KMS-11 (cell line): ENCODE measurements at regions not wholly inside any gene's neighbourhood (a gene's known extent, or its start where the extent isn't known, plus 50 kb on each side); places are given as distances from the start of the nearest gene placed in this dataset.

ENCODE experiments used
- H2AFZ ChIP-seq: fragments of 200-600 bp; sonication (generic); 2 replicates; pipeline ENCODE4 v1.6.1; 2016; ENCODE audit warnings: antibody characterized with exemption, mixed run types, low read depth
- H3K27ac ChIP-seq: fragments of 200-600 bp; sonication (generic); 2 replicates; pipeline ENCODE4 v1.6.1; 2016; ENCODE audit warnings: mild to moderate bottlenecking, mixed run types
- H3K27me3 ChIP-seq: fragments of 200-600 bp; sonication (generic); 2 replicates; pipeline ENCODE4 v1.6.1; 2017; ENCODE audit warnings: mild to moderate bottlenecking, low read depth, mixed run types, moderate library complexity; ENCODE audit not compliant: insufficient read depth
- H3K36me3 ChIP-seq: fragments of 200-600 bp; sonication (generic); 2 replicates; pipeline ENCODE4 v1.6.1; 2017; ENCODE audit warnings: mild to moderate bottlenecking, mixed run types; ENCODE audit not compliant: insufficient read depth
- H3K4me1 ChIP-seq: fragments of 200-600 bp; sonication (generic); 2 replicates; pipeline ENCODE4 v1.6.1; 2016; ENCODE audit warnings: mild to moderate bottlenecking, low read depth, mixed run types; ENCODE audit not compliant: poor library complexity, severe bottlenecking
- H3K4me2 ChIP-seq: fragments of 200-600 bp; sonication (generic); 2 replicates; pipeline ENCODE4 v1.7.0; 2016; ENCODE audit warnings: mild to moderate bottlenecking, mixed run types
- H3K4me3 ChIP-seq: fragments of 200-600 bp; sonication (generic); IDR thresholded peaks from 2 replicates; pipeline ENCODE4 v1.6.1; 2017; ENCODE audit warnings: low read depth, low read length, mixed read lengths; ENCODE audit not compliant: insufficient read depth
- H3K79me2 ChIP-seq: fragments of 200-600 bp; sonication (generic); 2 replicates; pipeline ENCODE4 v1.6.1; 2016; ENCODE audit warnings: low read depth, mixed run types; ENCODE audit not compliant: insufficient read depth
- H3K9ac ChIP-seq: fragments of 200-600 bp; sonication (generic); 2 replicates; pipeline ENCODE4 v1.6.1; 2016; ENCODE audit warnings: mild to moderate bottlenecking, mixed run types
- H4K20me1 ChIP-seq: fragments of 200-600 bp; sonication (generic); 2 replicates; pipeline ENCODE4 v1.6.1; 2016; ENCODE audit warnings: mild to moderate bottlenecking, mixed run types; ENCODE audit not compliant: insufficient read depth
- TF ChIP-seq, protein P1 (sequence below): fragments of 200-600 bp; sonication (generic); conservative IDR thresholded peaks from 2 replicates; pipeline ENCODE4 v1.6.1; 2017; ENCODE audit warnings: low read depth, mild to moderate bottlenecking, antibody characterized with exemption, low read length, moderate library complexity, mixed read lengths

DNA sequence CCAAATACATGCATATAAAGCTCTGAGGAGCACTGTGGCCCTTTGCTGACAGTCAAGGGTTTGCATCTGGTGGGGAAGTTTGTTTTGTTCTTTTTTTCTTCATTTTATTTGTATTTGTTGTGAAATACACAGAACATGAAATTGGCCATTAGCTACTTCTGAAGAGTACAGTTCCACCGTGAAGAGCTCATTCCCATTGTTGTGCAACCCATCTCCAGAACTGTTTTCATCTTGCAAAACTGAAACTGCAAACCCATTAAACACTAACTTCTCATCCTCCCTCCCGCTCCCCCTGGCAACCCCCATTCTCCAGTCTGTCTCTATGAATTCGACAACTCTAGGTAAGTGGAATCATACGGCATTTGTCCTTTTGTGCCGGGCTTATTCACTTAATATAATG is 231.3 kb downstream of the TFAP2C start:
- Histone ChIP-seq H3K4me3 (no peak overlapping the region), H3K9ac (no peak overlapping the region), H3K27me3 (no peaks in the 10 kb centered on the region), H2AFZ (no peak overlapping the region), H4K20me1 (no peaks in the 10 kb centered on the region), H3K27ac (no peak overlapping the region), H3K36me3 (no peaks in the 10 kb centered on the region), H3K79me2 (no peaks in the 10 kb centered on the region), H3K4me2 (no peak overlapping the region), H3K4me1 (no peaks in the 10 kb centered on the region)
- TF ChIP-seq, protein P1, sequence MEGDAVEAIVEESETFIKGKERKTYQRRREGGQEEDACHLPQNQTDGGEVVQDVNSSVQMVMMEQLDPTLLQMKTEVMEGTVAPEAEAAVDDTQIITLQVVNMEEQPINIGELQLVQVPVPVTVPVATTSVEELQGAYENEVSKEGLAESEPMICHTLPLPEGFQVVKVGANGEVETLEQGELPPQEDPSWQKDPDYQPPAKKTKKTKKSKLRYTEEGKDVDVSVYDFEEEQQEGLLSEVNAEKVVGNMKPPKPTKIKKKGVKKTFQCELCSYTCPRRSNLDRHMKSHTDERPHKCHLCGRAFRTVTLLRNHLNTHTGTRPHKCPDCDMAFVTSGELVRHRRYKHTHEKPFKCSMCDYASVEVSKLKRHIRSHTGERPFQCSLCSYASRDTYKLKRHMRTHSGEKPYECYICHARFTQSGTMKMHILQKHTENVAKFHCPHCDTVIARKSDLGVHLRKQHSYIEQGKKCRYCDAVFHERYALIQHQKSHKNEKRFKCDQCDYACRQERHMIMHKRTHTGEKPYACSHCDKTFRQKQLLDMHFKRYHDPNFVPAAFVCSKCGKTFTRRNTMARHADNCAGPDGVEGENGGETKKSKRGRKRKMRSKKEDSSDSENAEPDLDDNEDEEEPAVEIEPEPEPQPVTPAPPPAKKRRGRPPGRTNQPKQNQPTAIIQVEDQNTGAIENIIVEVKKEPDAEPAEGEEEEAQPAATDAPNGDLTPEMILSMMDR = no peak

DNA sequence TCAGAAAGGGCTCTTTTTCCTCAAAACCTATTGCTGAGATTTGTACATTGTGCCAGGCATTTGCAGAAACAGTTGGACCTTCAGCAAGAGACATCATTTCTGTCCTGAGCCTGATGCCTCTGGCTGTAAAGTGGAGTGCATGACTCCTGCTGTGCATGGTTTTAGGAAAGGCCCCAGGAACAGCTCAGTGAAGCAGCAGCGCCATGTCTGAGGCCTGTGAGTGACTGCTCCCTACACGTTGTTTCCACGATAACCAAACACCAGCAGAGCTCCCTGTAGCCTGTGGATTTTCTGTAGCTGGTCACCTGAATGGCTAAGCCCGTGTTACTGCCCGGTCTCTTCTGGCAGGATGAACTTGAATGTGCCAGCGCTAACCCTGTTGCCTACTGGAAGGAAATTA is 232.5 kb downstream of the TFAP2C start:
- Histone ChIP-seq H3K79me2 (no peaks in the 10 kb centered on the region), H4K20me1 (no peaks in the 10 kb centered on the region), H3K27ac (no peak overlapping the region), H3K27me3 (no peaks in the 10 kb centered on the region), H3K4me3 (no peak overlapping the region), H3K36me3 (no peaks in the 10 kb centered on the region), H2AFZ (no peak overlapping the region), H3K4me1 (no peaks in the 10 kb centered on the region), H3K4me2 (no peak overlapping the region), H3K9ac (no peak overlapping the region)
- TF ChIP-seq, protein P1 = no peak

DNA sequence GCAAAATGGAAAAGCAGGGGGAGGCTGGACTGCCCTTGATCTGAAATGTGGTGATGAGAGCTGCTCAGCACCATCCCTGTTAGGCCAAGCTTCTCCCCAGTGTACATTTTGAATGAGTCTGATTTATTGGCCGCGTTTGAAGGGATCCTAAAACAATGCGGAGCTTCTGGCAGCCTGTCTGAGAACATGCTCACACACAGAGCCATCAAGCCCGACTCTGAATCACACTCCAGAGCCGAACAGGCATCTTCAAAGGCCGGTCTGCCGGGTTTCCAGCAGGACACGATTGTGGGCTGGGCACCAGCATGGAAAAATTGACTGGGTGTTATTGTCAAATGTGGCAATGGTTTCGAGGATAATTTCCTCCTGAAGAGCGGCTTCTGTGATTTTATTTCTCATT is 235.9 kb downstream of the TFAP2C start:
- Histone ChIP-seq H3K36me3 (no peaks in the 10 kb centered on the region), H3K4me2 (no peak overlapping the region), H3K27me3 (no peaks in the 10 kb centered on the region), H3K9ac (no peak overlapping the region), H3K4me3 (no peak overlapping the region), H3K79me2 (no peaks in the 10 kb centered on the region), H4K20me1 (no peaks in the 10 kb centered on the region), H3K27ac (no peak overlapping the region), H3K4me1 (no peaks in the 10 kb centered on the region), H2AFZ (no peak overlapping the region)
- TF ChIP-seq, protein P1 = no peak

DNA sequence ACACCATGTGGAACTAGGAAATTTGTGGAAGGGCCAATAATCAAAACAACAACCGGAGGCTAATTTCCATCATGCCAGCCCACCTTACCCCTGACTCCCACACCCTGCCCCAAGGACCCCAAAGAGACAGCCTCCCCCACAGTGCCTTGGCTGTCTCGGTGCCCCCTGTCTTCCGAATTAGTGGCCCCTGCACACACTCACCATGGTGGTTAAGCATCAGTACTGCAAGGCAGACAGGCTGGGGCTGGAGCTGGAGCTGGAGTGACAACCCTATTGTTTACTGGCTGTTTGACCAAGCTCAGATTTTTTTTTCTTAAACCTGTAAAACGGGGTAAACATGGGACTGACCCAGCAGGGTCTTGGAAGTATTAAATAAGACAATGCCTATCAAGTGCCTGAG is 238.0 kb downstream of the TFAP2C start:
- no peaks in the 10 kb centered on the region for H4K20me1 ChIP-seq
- no peak overlapping the region for H2AFZ ChIP-seq
- H3K4me3 ChIP-seq = no peak overlapping the region
- H3K79me2 ChIP-seq = no peaks in the 10 kb centered on the region
- no peak overlapping the region for H3K4me2 ChIP-seq
- no peak overlapping the region for H3K27ac ChIP-seq
- H3K27me3 ChIP-seq = no peaks in the 10 kb centered on the region
- TF ChIP-seq, protein P1 = no peak
- no peaks in the 10 kb centered on the region for H3K36me3 ChIP-seq
- H3K9ac ChIP-seq = no peak overlapping the region
- no peaks in the 10 kb centered on the region for H3K4me1 ChIP-seq
